ENCODE measurements at regions not wholly inside any gene's neighbourhood (a gene's known extent, or its start where the extent isn't known, plus 50 kb on each side); places are given as distances from the start of the nearest gene placed in this dataset.

DNA sequence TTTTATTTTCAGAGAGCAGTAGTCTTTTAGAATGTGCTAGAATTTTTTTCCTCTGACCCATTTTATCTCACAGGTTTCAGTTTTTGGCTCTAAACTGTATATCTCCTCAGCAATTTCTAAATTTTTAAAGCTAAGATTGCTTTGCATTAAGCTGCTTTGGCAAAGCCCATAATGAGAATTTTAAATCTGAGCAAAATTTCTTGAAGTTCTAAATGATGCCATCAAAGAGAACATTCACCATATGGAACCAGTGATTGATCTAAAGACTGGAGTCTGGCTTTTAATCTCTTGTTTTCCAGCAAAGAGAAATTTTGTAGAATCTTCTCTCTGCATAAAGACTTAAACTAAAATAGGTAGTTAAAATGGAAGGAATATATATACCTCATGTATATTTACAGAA, 313.6 kb downstream of the TBC1D32 start:
- TF ChIP-seq, protein P1, sequence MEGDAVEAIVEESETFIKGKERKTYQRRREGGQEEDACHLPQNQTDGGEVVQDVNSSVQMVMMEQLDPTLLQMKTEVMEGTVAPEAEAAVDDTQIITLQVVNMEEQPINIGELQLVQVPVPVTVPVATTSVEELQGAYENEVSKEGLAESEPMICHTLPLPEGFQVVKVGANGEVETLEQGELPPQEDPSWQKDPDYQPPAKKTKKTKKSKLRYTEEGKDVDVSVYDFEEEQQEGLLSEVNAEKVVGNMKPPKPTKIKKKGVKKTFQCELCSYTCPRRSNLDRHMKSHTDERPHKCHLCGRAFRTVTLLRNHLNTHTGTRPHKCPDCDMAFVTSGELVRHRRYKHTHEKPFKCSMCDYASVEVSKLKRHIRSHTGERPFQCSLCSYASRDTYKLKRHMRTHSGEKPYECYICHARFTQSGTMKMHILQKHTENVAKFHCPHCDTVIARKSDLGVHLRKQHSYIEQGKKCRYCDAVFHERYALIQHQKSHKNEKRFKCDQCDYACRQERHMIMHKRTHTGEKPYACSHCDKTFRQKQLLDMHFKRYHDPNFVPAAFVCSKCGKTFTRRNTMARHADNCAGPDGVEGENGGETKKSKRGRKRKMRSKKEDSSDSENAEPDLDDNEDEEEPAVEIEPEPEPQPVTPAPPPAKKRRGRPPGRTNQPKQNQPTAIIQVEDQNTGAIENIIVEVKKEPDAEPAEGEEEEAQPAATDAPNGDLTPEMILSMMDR (IDR thresholded peaks at IDR 0.05), result no peak
- H3K27ac ChIP-seq, result no peak overlapping the region
- H3K4me3 ChIP-seq, result no peak overlapping the region
- DNase-seq (ENCODE audit: low spot score), result no peak

DNA sequence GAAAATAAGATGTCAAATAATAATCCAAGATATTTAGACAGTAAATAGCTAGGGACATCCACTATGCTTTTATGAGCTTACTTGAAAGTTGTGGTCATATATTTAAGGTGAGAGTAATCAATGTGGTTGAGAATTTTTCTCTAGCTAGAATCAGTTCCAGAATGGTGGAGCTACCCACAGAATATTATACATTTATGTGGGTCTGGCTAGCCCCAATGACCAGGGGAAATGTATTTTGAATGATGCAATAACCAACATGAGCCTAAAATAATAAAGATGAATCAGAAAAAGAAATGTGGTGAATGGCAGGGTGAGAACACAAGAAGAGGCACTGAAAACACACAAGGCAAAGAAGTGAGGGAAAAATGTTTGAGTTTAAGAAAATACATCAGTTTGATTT, 325.7 kb downstream of the TBC1D32 start:
- TF ChIP-seq, protein P1 (IDR thresholded peaks at IDR 0.05), result no peak
- Histone ChIP-seq H3K4me3 (no peak overlapping the region), H3K27ac (no peak overlapping the region)
- DNase-seq (ENCODE audit: low spot score), result no peak

DNA sequence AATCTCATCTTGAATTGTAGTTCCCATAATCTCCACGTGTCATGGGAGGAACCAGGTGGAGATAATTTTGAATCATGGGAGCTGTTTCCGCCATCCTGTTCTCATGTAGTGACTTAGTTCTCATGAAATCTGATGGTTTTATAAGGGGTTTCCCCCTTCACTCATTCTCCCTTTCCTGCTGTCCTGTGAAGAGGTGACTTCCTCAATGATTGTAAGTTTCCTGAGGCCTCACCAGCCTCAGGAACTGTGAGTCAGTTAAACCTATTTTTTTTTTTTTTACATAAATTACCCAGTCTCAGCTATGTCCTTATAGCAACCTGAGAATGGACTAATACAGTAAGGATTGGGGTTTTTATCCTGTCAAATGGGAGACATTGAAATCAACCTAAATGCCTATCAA, 328.3 kb downstream of the TBC1D32 start:
- Histone ChIP-seq H3K4me3 (no peak overlapping the region), H3K27ac (no peak overlapping the region)
- DNase-seq (ENCODE audit: low spot score), result no peak
- TF ChIP-seq, protein P1 (IDR thresholded peaks at IDR 0.05), result no peak

DNA sequence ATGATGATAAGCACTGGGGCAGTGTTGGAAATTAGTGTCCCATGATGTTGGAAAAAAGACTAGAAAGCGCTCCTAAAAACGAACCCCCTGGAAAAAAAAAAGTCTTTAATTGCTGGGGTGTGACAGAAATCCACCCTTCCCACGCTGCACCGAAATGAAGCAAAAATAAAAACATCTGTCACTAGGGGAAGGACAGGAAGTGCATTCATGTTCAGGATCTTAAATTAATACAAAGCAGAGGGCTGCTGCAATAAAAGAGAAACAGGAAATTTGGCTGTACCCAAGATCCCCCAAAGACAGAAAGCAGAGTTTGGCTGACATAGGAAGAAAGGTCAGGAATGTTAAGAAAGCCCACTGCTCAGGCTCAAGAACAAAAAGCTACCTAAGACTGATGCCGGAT, 333.9 kb downstream of the TBC1D32 start:
- H3K27ac ChIP-seq, result no peak overlapping the region
- TF ChIP-seq, protein P1 (IDR thresholded peaks at IDR 0.05), result no peak
- no peak for DNase-seq (ENCODE audit: low spot score)
- H3K4me3 ChIP-seq, result no peak overlapping the region

DNA sequence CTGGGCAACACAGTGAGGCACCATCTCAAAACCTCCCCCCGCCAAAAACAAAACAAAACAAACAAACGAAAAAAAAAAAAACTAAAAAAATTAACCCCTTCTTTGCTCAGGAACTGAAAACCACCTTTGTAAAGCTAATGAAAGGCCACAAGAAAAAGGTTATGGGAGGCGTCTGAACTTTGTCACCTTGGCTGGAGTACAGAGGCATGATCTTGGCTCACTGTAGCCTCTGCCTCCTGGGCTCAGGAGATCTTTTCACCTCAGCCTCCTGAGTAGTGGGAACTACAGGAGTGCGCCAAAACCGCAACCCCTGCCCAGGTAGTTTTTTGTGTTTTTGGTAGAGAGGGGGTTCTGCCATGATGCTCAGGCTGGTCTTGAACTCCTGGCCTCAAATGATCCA, 337.9 kb downstream of the TBC1D32 start:
- DNase-seq (ENCODE audit: low spot score), result no peak
- TF ChIP-seq, protein P1 (IDR thresholded peaks at IDR 0.05), result no peak
- H3K27ac ChIP-seq, result no peak overlapping the region
- no peak overlapping the region for H3K4me3 ChIP-seq

DNA sequence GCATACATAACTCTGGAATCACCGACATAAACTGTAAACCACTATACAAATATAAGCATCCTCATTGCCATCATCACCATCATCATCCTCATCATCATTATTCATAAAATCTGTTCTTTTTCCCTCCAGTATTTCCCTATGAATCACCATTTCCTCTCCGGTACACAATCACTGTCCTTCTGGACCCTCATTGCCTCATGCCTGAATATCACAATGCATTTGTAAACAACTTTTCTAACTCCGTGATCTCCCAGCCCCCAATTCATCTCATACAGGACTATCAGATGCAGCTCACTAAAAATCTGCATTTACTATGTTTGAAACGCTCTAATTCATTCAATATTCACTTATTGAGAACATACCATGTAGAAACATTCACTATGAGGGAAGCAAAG, 339.7 kb downstream of the TBC1D32 start:
- no peak overlapping the region for H3K4me3 ChIP-seq
- TF ChIP-seq, protein P1 (IDR thresholded peaks at IDR 0.05), result no peak
- H3K27ac ChIP-seq, result no peak overlapping the region
- DNase-seq (ENCODE audit: low spot score), result no peak

DNA sequence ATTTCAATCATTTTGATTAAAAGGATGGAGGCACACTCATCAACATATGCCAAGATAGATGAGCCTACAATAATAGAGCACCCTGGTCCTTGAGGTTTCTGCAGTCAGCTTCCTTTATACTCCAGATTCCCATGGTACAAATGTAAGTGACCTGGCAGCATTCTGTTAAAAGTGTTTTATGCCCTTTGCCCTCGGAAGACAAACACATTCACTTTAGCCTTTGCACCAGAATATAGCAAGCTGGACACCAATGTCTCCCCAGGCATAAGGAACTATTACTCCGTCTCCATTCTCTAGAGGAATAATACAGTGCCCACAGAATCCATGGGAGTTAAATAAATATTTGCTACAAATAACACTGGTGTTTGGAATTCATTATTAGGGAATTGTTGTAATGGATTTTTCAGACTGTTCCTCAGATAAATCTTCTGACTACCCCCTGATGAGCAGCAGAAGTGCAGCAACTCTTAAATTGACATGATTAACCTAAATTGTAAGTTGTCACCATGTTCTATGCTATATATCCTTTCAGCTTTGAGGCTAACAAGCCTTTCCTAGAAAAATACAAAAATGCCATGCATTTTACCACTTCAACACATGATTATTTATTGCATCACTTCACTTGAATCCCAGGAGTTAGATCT, 340.2 kb downstream of the TBC1D32 start:
- H3K4me3 ChIP-seq, result no peak overlapping the region
- no peak overlapping the region for H3K27ac ChIP-seq
- no peak for DNase-seq (ENCODE audit: low spot score)
- TF ChIP-seq, protein P1 (IDR thresholded peaks at IDR 0.05), result no peak
